GM12873 (cell line): ENCODE measurements at regions not wholly inside any gene's neighbourhood (a gene's known extent, or its start where the extent isn't known, plus 50 kb on each side); places are given as distances from the start of the nearest gene placed in this dataset.

Experiments used
- CTCF ChIP-seq: IDR thresholded peaks from 2 replicates; pipeline ENCODE4 v1.5.1; 2012; ENCODE audit warnings: low read depth, mild to moderate bottlenecking, moderate library complexity, low read length, control low read depth; ENCODE audit not compliant: insufficient read depth; ENCODE audit errors: missing control alignments

DNA sequence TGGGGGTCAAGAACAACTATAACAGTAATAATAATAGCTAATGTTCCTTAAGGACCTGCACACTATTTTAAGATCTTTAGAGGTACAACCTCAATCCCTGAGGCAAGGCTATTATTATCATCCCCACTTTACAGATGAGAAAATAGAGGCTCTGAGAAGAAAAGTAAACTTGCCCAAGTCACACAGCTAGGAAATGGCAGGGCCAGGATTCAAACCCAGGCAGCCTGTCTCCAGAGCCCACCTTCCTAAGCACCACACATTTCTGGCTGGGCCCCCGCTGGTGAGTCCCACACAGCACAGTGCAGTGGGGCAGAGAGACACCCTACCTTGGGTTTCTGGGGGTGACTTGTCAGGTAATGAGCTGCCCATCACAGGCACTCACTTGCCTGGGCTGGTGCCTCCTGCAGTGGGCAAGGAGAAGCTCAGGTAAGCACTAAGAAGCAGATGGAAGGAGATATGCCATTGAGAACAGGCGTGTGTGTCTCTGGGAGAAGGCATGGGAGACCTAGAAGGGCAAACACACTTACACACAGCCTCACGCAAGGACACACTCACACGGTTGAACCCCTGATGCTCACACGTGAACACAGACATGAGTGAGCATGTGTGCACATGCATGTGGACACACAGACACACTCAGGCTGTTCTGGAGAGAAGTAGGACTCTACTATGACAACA lies 104.4 kb upstream of the ZMIZ1 start:
- no peak for TF ChIP-seq CTCF

DNA sequence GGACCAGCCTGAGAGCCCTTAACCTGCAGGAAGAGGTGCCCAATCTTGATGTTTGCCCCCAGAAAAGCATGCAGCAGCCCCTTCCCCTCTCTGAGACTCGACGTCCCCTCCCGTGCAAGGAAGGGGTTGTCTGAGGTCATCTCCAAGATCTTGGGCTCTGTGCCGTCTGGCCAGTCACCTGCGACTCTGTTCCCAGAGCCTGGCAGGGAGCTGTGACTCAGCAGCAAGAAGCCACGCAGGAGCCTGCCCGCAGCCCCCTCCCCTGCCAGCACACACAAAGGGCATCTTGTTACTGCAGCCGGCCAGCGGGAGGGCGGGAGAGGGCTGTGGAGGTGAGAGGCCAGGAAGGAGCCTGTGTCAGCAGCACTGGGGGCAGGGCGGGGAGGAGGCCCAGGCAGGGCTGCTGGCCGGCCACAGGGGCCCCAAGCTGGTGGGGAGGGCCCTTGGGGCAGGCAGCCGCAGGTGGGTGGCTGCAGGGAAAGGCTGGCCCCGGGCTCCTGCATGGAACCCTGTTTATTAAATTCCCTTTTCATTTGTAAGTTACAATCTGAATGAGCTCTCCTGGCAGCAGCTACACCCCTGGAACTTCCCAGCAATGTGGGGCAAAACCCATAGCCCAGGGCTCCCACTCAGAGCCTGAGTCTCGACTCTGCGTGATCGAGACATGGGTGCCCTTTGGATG lies 103.7 kb upstream of the ZMIZ1 start:
- no peak for TF ChIP-seq CTCF

DNA sequence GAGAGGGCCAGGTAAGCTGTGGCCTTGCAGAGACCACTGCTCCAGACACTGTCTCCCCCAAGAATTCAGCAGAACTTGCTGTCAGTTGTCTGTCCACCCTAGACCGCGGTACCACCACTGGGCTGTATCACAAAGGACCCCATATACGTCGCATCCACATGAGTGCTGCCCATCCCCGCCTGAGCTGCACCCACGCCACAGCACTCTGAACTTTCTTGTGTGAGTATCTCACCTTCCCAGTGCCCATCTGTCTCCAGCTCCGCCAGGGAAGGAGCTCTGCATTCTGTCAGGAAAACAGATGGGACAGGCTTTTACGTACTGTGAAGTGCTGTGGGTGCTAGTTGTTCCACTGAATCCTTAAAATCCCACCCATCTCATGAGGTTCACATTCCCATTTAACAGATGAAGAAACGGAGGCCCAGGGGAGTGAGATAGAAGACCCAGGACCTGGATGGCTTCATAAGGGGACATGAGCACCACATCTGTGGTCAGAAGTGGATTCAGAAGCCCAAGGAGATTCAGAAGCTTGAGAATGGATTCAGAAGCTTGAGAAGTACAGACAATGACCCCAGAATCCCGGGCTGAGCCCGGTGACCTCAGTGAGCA lies 102.5 kb upstream of the ZMIZ1 start:
- no peak for TF ChIP-seq CTCF

DNA sequence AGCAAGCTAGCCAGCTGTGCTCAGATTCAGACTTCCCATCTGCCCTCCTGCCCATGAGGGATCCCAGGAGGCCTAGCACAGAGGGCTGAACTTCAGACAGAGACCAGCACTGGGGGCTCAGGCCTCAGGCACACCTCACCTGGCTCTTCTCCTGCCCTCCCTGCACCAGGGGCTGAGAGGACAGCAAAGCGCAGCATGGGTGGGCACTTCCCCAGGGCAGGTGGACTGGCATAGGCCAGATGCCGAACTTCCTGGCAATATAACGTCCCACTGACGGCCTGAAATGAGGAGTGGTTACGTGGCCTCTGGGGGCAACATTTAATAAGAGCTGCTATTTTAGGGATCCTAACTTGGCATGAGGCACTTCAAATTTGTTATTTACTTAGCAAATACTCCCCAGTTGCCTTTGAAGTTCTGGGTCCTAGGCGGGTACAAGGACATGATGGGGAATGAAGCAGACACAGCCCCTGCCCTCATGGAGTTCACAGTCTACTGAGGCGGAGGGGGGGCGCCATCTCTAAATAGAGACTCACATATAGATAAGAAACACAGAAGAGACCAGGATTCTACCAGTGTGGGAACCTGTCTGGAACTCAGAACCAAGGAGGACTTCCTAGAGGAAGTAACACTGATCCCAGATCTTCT lies 101.8 kb upstream of the ZMIZ1 start:
- TF ChIP-seq CTCF, result no peak

GRCh38 chr10:78968300-78968942 lies 100.3 kb upstream of the ZMIZ1 start:
- no peak for TF ChIP-seq CTCF

- no peak for TF ChIP-seq CTCF
Observed at GRCh38 chr10:78968943-78969342, 99.8 kb upstream of the ZMIZ1 start.

- TF ChIP-seq CTCF, result no peak
Observed at GRCh38 chr10:78969719-78970118, 99.0 kb upstream of the ZMIZ1 start.
